SH-SY5Y (cell line): ENCODE measurements at regions not wholly inside any gene's neighbourhood (a gene's known extent, or its start where the extent isn't known, plus 50 kb on each side); places are given as distances from the start of the nearest gene placed in this dataset.

Experiments
- GATA2 ChIP-seq: IDR thresholded peaks from 2 replicates; pipeline ENCODE4 v1.6.1; 2011; ENCODE audit warnings: mild to moderate bottlenecking, low read depth, low read length
- GATA3 ChIP-seq: IDR thresholded peaks from 2 replicates; pipeline ENCODE4 v1.6.1; 2011; ENCODE audit warnings: low read depth, mild to moderate bottlenecking, low read length, moderate library complexity

GRCh38 chr2:147002256-147002655 lies 842.6 kb upstream of the ACVR2A start:
- no peak for TF ChIP-seq GATA2
- TF ChIP-seq GATA3, result no peak

- no peak for TF ChIP-seq GATA3
- TF ChIP-seq GATA2, result no peak
Measured at GRCh38 chr2:147001061-147001460, 843.8 kb upstream of the ACVR2A start.

DNA sequence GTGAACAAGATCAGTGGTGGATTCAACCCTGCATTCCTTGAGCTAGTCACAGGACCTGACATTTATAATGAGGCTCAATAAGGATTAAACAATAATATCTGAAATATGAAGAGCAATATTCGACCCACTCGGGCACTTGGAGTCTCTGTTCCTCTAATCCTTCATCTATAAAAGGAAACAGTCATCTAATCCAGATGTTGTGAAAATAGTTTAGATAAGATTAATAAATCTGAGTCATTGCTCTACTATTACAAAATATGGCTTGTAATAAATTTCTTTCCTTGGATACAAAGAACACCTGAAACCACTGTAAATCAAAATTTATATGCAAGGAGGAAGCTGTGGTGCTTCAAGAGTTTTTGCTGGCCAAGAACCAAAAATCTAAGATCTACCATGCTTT lies 846.9 kb upstream of the ACVR2A start:
- TF ChIP-seq GATA2, result no peak
- TF ChIP-seq GATA3, result no peak

GRCh38 chr2:146997488-146997887 lies 847.3 kb upstream of the ACVR2A start:
- TF ChIP-seq GATA2 (no peak), GATA3 (no peak)

- TF ChIP-seq GATA3 (no peak), GATA2 (no peak)
Measured at GRCh38 chr2:146994246-146994645, 850.6 kb upstream of the ACVR2A start.

DNA sequence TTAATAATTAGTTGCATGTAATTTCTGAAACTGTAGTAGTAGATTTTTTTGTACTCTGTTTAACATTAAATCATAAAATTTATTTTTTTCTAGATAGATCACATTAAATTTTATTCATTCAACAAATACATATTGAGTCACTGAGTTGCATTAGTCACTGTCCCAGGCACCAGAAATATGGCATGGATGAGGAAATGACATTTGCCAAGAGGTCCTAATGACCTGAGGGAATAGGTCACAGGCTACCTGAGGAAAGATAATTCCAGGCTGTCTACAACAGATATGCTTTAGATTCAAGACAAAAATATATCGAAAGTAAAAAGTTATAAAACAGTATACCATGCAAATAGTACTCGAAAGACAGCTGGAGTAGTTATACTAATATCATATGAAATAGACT lies 852.4 kb upstream of the ACVR2A start:
- TF ChIP-seq GATA2 (no peak), GATA3 (no peak)

DNA sequence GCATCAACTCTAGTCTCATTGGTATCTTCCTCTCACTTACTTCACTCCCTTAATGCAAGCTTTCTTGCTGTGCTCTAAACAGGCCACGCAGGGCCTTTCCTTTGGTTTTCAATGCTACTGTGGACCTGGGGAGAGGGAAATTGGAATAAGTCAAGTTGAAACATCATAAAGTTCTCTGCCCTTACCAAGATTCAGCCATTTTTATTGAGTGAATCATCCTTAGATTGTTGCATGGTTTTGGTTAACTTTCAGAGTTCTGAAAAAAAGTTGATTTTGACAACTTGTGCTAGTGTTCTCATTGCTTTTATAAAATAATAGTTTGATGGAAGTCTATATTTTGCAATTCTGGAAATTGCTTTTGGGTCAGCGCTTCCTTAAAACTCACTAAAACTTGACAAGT lies 852.8 kb upstream of the ACVR2A start:
- TF ChIP-seq GATA3 (no peak), GATA2 (no peak)

DNA sequence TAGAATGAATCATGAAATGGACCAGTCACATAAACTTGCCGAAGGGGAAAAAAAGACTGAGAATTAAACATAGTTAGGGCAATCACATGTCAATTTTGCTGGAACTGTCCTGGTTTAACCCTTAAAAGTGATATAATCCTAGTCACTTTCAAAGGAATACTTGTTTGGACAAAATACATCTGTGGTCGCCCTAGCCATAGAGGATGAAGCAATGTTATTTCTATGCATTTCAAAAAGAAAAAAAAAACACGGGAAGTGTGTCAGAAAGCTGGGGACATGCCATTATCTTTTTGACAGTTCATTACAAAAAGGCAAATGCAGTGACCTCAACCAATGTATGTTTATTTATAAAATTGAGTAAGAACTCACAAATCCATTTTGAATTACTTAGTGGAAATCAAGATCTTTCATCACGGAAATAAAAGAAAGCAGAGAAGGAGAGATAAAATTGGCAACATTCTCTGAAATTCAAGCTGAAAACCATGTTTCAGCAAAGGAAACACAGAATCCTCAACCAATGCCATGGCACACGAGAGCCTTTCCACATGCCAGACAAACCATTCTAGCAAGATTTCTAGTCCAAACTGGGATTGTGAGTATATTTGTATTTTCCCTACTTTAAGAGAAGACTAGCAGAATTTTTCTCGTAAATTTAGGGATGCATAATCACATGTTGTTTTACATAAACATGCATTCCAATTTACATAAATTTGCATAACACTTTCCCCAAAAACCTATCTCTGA lies 854.3 kb upstream of the ACVR2A start:
- TF ChIP-seq GATA2, result no peak
- no peak for TF ChIP-seq GATA3

- TF ChIP-seq GATA2, result no peak
- TF ChIP-seq GATA3, result no peak
Measured at GRCh38 chr2:146989741-146990140, 855.1 kb upstream of the ACVR2A start.

GRCh38 chr2:146987996-146988395 lies 856.8 kb upstream of the ACVR2A start:
- TF ChIP-seq GATA3 (no peak), GATA2 (no peak)

DNA sequence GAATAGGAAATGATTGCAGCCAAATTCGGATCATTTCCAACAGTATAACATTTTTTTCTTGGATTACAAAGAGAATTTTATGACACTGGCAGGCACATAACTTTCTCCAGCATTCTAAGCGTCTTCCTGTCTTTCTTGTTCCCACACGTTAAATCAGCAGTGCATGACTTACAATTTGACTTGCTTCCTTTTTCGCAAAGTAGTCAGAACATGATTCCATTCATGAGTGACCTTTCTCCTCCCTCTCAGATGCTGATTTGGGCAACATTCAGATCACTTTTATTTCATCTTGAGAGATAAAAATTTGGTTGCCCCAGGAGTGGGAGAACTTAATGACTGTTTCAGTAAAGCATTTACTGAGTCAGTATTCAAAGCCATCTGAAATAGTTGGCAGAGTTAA lies 858.7 kb upstream of the ACVR2A start:
- TF ChIP-seq GATA2 (no peak), GATA3 (no peak)

DNA sequence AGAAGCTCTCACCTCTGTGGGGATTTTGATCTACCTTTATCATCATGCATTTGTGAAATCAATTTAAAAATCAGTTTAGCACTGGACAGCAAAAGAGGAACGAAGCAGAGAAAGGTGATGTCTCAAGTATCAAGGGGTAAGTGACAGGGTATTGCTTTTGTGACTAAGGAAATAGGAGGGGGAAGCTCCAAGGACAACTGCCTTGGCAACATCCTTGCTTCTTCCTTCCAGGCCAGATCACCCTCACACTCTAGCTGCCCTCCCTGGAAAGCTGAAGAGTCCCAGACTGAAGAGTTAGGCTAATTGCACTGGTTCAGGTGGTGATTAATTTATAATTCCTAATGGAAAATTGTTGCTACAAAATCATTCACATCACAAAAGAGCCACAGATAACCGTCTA lies 859.1 kb upstream of the ACVR2A start:
- no peak for TF ChIP-seq GATA2
- TF ChIP-seq GATA3, result no peak

GRCh38 chr2:146984014-146984413 lies 860.8 kb upstream of the ACVR2A start:
- TF ChIP-seq GATA3 (no peak), GATA2 (no peak)

DNA sequence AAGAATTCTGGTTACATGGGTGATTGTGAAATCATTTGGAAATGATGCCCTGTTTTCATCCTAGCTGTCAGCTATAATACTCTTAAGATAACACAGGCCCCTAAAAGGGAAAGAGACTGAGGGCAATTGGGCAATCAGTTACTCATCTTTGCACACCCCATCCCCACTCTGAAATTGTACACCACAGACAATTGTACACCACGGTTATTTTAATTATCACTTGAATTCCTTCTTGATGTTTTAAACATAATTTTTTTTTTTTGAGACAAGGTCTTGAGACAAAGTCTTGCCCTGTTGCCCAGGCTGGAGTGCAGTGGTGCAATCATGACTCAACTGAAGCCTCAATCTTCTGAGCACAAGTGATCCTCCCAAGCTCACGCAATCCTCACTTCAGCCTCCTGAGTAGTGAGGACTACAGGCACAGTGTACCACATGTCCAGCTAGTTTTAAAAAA lies 862.4 kb upstream of the ACVR2A start:
- TF ChIP-seq GATA3, result no peak
- TF ChIP-seq GATA2, result no peak

- TF ChIP-seq GATA3 (no peak), GATA2 (no peak)
Measured at GRCh38 chr2:146981921-146982320, 862.9 kb upstream of the ACVR2A start.

DNA sequence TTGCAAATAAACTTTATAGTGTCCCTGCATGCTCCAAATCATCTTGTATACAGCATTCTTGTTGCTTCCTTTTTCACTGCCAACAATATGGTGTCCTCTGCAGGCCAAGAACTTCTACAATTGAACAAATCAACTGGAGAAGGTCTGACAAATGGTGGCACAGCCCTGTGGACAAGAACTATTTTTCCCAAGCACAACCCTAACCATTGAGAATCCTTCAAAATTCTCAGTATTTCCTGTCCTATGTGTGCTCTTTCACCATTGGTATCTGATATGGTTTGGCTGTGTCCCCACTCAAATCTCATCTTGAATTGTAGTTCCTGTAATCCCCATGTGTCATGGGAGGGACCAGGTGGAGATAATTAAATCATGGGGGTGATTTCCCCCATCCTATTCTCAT lies 865.1 kb upstream of the ACVR2A start:
- TF ChIP-seq GATA3 (no peak), GATA2 (no peak)

GRCh38 chr2:146978577-146979555 lies 866.0 kb upstream of the ACVR2A start:
- no peak for TF ChIP-seq GATA2
- no peak for TF ChIP-seq GATA3
